Activated naive CD8-positive, alpha-beta T cell treated with anti-CD3 and anti-CD28 coated beads for 36 hours (primary cell): ENCODE measurements at regions not wholly inside any gene's neighbourhood (a gene's known extent, or its start where the extent isn't known, plus 50 kb on each side); places are given as distances from the start of the nearest gene placed in this dataset.

Experiments
- DNase-seq: peaks from one replicate; pipeline ENCODE4 v3.0.0; 2021
- H3K27ac Mint-ChIP-seq: one replicate; pipeline ENCODE4 v1.8.0; 2022; ENCODE audit warnings: mild to moderate bottlenecking, moderate library complexity, mixed read lengths
- H3K27me3 Mint-ChIP-seq: one replicate; pipeline ENCODE4 v1.8.0; 2022; ENCODE audit warnings: mild to moderate bottlenecking, mixed read lengths
- H3K36me3 Mint-ChIP-seq: one replicate; pipeline ENCODE4 v1.8.0; 2021; ENCODE audit warnings: mild to moderate bottlenecking, mixed read lengths
- H3K4me1 Mint-ChIP-seq: one replicate; pipeline ENCODE4 v1.8.0; 2021; ENCODE audit warnings: mixed read lengths
- H3K4me3 Mint-ChIP-seq: one replicate; pipeline ENCODE4 v1.8.0; 2022; ENCODE audit warnings: mild to moderate bottlenecking, moderate library complexity, mixed read lengths
- H3K9me3 Mint-ChIP-seq: one replicate; pipeline ENCODE4 v1.8.0; 2022; ENCODE audit warnings: mixed read lengths

DNA sequence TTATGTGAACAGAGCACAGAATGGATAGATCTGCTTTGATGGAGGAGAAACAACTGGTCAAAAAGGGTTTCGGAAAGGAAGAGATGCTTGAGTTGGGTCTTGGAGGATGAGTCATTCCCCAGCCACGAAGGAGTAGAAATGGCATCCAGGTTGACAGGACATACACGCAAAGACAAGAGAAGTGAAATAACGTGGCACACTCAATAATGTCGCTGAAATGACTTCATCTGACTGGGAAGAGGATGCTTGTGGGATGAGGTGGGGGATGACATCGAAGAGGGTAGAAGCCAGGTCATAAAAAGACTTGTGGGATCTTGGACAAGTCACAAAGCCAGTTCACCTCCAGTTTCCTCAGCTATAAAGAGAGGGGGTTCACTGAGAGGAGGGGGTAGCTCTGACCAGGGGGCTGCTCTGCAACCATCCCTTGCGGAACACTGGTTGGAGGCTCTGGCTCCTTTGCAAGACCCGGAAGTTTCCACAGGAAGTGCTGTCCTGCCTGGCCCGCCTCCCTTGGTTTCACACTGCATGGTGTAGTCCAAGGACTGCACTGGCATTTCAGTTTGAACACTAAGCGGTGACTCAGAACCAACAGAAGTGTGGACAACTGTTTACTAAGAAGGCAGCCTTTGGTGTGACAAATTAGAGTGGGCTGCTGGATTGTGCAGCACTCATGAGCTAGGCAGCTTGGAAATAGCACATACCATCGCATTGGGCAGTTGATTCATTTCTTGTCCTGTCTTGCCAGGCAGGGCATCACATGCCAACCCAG is 189.9 kb upstream of the ADO start:
- Mint-ChIP-seq H3K4me1 (peaks cover 49% of the 10 kb centered on the region), H3K4me3 (no peak overlapping the region), H3K27me3 (peaks cover 8% of the 10 kb centered on the region), H3K9me3 (peaks cover 1% of the 10 kb centered on the region), H3K27ac (no peak overlapping the region), H3K36me3 (peaks cover 4% of the 10 kb centered on the region)
- peak; percentile 14 for DNase-seq

GRCh38 chr10:62616885-62617590 is 187.5 kb upstream of the ADO start:
- H3K9me3 Mint-ChIP-seq, result no peaks in the 10 kb centered on the region
- H3K36me3 Mint-ChIP-seq, result peaks cover under 1% of the 10 kb centered on the region
- DNase-seq, result peak; percentile 13
- H3K4me1 Mint-ChIP-seq, result peaks cover 40% of the 10 kb centered on the region
- no peak overlapping the region for H3K27ac Mint-ChIP-seq
- no peak overlapping the region for H3K4me3 Mint-ChIP-seq
- H3K27me3 Mint-ChIP-seq, result no peaks in the 10 kb centered on the region

DNA sequence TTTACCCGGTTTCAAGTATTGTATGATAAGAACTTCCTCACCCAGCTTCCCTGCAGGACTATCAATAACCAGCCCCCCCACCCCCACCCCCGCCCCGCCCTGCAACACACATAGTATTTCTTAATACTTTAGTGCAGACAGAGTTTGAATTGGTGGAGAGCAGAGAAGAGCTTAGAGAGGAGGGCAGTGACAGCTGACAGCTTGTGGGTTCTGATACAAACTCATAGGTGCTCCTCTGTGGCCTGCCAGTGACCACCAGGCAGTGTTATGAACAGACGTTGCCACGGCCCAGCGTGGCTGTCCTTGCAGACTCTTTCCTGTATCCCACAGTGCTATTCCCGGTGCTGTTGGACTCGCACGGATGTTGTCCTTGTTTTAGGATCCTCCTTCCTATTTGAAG is 186.9 kb upstream of the ADO start:
- H3K9me3 Mint-ChIP-seq, result no peaks in the 10 kb centered on the region
- no peaks in the 10 kb centered on the region for H3K36me3 Mint-ChIP-seq
- no peak for DNase-seq
- H3K27ac Mint-ChIP-seq, result no peak overlapping the region
- H3K4me1 Mint-ChIP-seq, result peaks cover 36% of the 10 kb centered on the region
- H3K4me3 Mint-ChIP-seq, result no peak overlapping the region
- H3K27me3 Mint-ChIP-seq, result no peaks in the 10 kb centered on the region

DNA sequence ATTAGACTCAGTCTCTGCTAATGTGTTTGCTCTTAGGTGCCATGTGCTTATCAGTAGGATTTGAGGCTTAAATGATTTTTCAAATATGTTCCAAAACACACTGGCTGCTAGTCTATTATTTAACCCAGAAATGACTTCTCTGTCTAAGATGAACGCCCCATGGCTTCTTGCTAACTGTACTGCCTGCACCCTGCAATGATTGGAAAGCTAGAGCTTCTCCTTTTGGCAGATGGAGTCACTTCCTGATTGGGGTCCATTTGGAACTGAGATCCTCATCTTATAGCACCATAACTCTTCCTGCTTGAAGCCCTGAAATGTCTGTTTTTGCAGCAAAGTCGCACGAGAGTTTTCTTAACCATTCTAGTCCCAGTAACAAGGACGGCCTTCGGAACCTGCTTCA is 186.5 kb upstream of the ADO start:
- Mint-ChIP-seq H3K9me3 (no peaks in the 10 kb centered on the region), H3K27me3 (no peaks in the 10 kb centered on the region), H3K4me1 (peaks cover 34% of the 10 kb centered on the region), H3K36me3 (no peaks in the 10 kb centered on the region), H3K4me3 (no peak overlapping the region), H3K27ac (no peak overlapping the region)
- DNase-seq, result no peak

- DNase-seq, result no peak
- Mint-ChIP-seq H3K4me1 (peaks cover 27% of the 10 kb centered on the region), H3K4me3 (no peak overlapping the region), H3K36me3 (no peaks in the 10 kb centered on the region), H3K27me3 (no peaks in the 10 kb centered on the region), H3K9me3 (no peaks in the 10 kb centered on the region), H3K27ac (no peak overlapping the region)
These were observed 185.7 kb upstream of the ADO start for GRCh38 chr10:62618576-62619412.

- no peaks in the 10 kb centered on the region for H3K36me3 Mint-ChIP-seq
- no peak for DNase-seq
- no peak overlapping the region for H3K4me3 Mint-ChIP-seq
- H3K27me3 Mint-ChIP-seq, result no peaks in the 10 kb centered on the region
- peaks cover 23% of the 10 kb centered on the region for H3K4me1 Mint-ChIP-seq
- no peak overlapping the region for H3K27ac Mint-ChIP-seq
- no peaks in the 10 kb centered on the region for H3K9me3 Mint-ChIP-seq
These were observed 185.1 kb upstream of the ADO start for GRCh38 chr10:62619413-62619738.

DNA sequence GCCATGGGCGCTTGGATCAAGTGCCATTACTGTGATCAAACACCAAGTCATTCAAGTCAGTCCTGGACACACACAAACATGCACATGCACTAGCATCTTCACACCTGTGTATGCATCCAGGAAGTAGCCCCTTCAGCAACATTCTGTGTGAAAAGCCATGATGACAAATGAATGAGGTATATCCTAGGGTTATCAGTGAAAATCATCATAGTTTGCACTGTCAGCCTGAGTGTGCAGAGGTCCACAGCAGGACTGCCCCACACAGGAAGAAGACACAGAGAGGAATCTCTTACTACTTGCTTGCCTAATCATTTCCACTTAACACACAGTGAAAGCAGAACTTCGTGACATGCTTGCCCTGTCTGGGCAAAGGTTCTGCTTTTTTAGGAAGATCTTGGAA is 184.0 kb upstream of the ADO start:
- no peak for DNase-seq
- Mint-ChIP-seq H3K27ac (no peak overlapping the region), H3K27me3 (no peaks in the 10 kb centered on the region), H3K9me3 (no peaks in the 10 kb centered on the region), H3K36me3 (no peaks in the 10 kb centered on the region), H3K4me3 (no peak overlapping the region), H3K4me1 (peaks cover 15% of the 10 kb centered on the region)

DNA sequence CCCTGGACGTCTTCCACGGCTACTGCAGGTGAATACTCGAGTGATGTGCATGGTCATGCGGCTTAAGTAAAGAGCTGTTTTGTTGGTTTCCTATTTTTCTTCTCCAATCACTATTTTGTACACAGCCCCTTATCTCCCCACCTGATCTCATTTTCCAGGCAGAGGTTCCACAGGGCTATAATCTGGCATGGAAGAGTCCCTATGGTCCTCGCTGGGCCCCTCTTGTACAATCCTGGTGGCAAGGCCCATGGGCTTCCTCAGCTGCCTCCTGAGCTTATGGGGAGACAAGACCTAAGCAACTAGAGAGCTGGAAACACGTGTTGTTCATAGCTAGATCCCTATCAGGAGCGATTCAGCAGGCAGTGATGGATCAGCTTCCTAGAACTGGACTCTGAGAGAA is 181.3 kb upstream of the ADO start:
- no peaks in the 10 kb centered on the region for H3K9me3 Mint-ChIP-seq
- H3K27me3 Mint-ChIP-seq, result no peaks in the 10 kb centered on the region
- H3K4me3 Mint-ChIP-seq, result no peak overlapping the region
- DNase-seq, result no peak
- peaks cover 21% of the 10 kb centered on the region for H3K4me1 Mint-ChIP-seq
- H3K27ac Mint-ChIP-seq, result no peak overlapping the region
- no peaks in the 10 kb centered on the region for H3K36me3 Mint-ChIP-seq

DNA sequence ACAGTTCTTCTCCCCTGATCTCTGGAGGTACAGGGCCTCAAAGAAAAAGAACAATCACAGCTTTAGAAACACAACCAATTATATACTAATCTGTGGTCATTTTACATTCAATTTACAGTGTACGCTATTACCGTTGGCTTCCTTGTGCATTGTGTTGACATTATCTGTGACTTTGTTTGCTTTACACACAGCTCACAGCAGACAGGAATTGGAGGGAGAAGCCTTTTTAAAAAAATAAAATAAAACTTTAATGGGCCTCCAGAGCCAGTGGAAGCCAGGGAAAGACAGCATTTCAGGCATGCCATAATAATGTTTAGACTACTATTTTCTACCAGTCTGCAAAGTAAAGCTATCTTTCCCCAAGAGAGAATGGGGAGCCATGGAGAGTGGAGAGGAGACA is 179.0 kb upstream of the ADO start:
- Mint-ChIP-seq H3K36me3 (no peaks in the 10 kb centered on the region), H3K27me3 (no peaks in the 10 kb centered on the region), H3K4me3 (no peak overlapping the region), H3K9me3 (no peaks in the 10 kb centered on the region), H3K27ac (no peak overlapping the region), H3K4me1 (peaks cover 11% of the 10 kb centered on the region)
- DNase-seq, result no peak

DNA sequence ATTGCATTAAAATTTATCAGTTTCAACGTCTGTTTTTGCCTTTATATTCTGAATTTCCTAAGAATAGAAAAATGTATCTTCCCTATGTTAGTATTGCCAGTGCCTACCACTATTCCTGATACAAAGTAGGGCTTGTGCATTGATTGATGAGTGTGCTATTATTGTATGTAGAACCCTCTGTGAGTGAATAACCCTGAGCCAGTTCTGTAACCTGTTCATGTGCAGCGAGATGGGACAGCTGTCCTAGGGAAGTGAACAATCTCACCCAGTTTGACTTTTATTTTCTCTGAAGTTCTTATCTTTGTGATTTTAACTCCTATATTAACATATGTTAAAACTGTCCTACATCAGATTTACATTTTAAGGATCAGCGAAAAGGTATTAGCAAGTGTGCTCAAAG is 178.4 kb upstream of the ADO start:
- H3K27ac Mint-ChIP-seq, result no peak overlapping the region
- peaks cover 8% of the 10 kb centered on the region for H3K4me1 Mint-ChIP-seq
- no peak for DNase-seq
- H3K27me3 Mint-ChIP-seq, result no peaks in the 10 kb centered on the region
- no peak overlapping the region for H3K4me3 Mint-ChIP-seq
- no peaks in the 10 kb centered on the region for H3K36me3 Mint-ChIP-seq
- no peaks in the 10 kb centered on the region for H3K9me3 Mint-ChIP-seq

- no peak for DNase-seq
- Mint-ChIP-seq H3K4me1 (peaks cover 13% of the 10 kb centered on the region), H3K27me3 (no peaks in the 10 kb centered on the region), H3K4me3 (no peak overlapping the region), H3K9me3 (no peaks in the 10 kb centered on the region), H3K36me3 (no peaks in the 10 kb centered on the region), H3K27ac (no peak overlapping the region)
These were observed 177.7 kb upstream of the ADO start for GRCh38 chr10:62626817-62627216.

DNA sequence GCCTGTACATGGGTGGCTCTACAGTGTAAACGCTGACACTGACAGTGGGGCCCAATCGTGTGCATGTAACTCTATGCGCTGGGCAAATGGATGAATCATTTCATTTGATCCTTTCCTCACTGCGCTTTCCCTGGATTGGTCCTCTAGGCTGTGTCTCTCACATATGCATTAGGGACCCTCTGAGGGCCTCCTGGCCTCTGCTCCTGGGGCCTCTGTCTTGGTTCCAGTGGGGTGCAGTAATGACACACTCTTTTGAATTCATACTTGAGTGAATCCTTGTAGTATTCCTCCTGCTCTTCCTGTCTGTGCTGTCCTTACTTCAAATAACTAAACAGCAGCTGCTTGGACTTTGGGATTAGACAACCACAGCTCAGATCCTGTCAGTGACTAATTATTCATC is 176.5 kb upstream of the ADO start:
- H3K4me1 Mint-ChIP-seq, result peaks cover 21% of the 10 kb centered on the region
- no peak for DNase-seq
- H3K27me3 Mint-ChIP-seq, result no peaks in the 10 kb centered on the region
- H3K36me3 Mint-ChIP-seq, result no peaks in the 10 kb centered on the region
- H3K4me3 Mint-ChIP-seq, result no peak overlapping the region
- no peaks in the 10 kb centered on the region for H3K9me3 Mint-ChIP-seq
- H3K27ac Mint-ChIP-seq, result no peak overlapping the region

- Mint-ChIP-seq H3K36me3 (no peaks in the 10 kb centered on the region), H3K4me1 (peaks cover 37% of the 10 kb centered on the region), H3K4me3 (no peak overlapping the region), H3K9me3 (peaks cover 3% of the 10 kb centered on the region), H3K27ac (no peak overlapping the region), H3K27me3 (no peaks in the 10 kb centered on the region)
- DNase-seq, result no peak
These were observed 173.3 kb upstream of the ADO start for GRCh38 chr10:62631241-62631640.

- DNase-seq, result peak; percentile 18
- Mint-ChIP-seq H3K36me3 (no peaks in the 10 kb centered on the region), H3K27me3 (no peaks in the 10 kb centered on the region), H3K27ac (peak overlapping the region; percentile 64), H3K4me3 (no peak overlapping the region), H3K9me3 (peaks cover 3% of the 10 kb centered on the region), H3K4me1 (peaks cover 33% of the 10 kb centered on the region)
These were observed 172.3 kb upstream of the ADO start for GRCh38 chr10:62632071-62632809.

DNA sequence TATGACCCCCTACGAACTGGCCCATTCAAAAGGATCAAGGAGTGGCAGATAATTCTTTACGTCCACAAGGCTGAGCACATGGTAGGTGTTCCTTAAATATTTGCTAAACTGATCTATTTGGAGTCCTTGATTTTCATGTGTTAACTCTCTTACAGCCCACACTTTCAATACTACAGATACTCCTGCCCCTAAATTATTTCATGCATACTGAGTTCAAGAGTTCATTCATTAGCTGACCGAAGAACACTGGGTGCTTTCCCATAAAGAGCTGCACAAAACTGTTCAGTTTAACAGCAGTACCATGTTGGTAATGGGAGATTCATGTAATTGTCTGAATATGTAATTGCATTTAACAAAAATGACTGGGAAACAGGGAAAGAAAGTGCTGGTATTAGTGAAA is 170.5 kb upstream of the ADO start:
- H3K27ac Mint-ChIP-seq, result no peak overlapping the region

More for the DNA sequence above, 170.5 kb upstream of the ADO start:
- Mint-ChIP-seq H3K36me3 (no peaks in the 10 kb centered on the region), H3K9me3 (peaks cover 3% of the 10 kb centered on the region), H3K4me1 (peaks cover 29% of the 10 kb centered on the region), H3K4me3 (no peak overlapping the region), H3K27me3 (no peaks in the 10 kb centered on the region)
- DNase-seq, result no peak
